ENCODE measurements at regions not wholly inside any gene's neighbourhood (a gene's known extent, or its start where the extent isn't known, plus 50 kb on each side); places are given as distances from the start of the nearest gene placed in this dataset.

GRCh38 chr5:36423578-36424307 lies 122.0 kb upstream of the RANBP3L start:
- TF ChIP-seq CTCF (IDR thresholded peaks at IDR 0.05), result no peak
- TF ChIP-seq POLR2A (IDR thresholded peaks at IDR 0.05), result no peak

All from testis (tissue), 2 donors.